ENCODE measurements at regions not wholly inside any gene's neighbourhood (a gene's known extent, or its start where the extent isn't known, plus 50 kb on each side); places are given as distances from the start of the nearest gene placed in this dataset.

DNA sequence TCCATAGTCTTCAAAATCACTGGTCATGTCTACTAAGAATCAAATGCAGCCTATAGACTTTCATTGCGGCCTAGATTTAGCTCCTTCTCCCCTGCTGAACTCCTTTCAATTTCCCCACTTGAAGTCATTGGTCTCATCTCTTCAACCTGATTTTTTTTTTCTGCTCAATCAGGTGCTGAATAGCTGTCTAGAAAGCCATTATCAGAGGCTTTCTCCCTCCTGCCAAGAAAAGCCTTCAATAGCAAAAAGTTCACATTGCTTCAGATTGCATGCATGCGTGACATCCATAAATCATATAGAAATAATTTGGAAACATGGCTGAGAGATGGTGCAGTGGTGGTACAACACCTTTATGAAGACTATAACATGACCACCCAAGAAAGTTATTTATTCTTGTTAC is 316.2 kb downstream of the PLK2 start:
- no peak for TF ChIP-seq POLR2AphosphoS5 (IDR thresholded peaks at IDR 0.05; ENCODE audit: low read depth, low read length)
- TF ChIP-seq POLR2A (IDR thresholded peaks at IDR 0.05; ENCODE audit: low read depth, low read length): no peak
- no peak for TF ChIP-seq TAF1 (IDR thresholded peaks at IDR 0.05; ENCODE audit: low read depth, low read length)
- no peak for TF ChIP-seq PAX5 (IDR thresholded peaks at IDR 0.05; ENCODE audit: insufficient read depth, low read length, severe bottlenecking)
